Right lung (tissue), 2 donors: ENCODE measurements at regions not wholly inside any gene's neighbourhood (a gene's known extent, or its start where the extent isn't known, plus 50 kb on each side); places are given as distances from the start of the nearest gene placed in this dataset.
"Not testable (repeated sequence)": the region's sequence is repeated elsewhere in the genome, so short reads cannot be mapped to it uniquely, and the experiment has no call there.

Experiments used
- DNase-seq, 2 donors: peaks; one replicate each; pipeline ENCODE4 v3.0.0-alpha.2; 2013

- DNase-seq = no peak
Observed at GRCh38 chr4:161329852-161330251, 833.9 kb downstream of the FSTL5 start.

DNA sequence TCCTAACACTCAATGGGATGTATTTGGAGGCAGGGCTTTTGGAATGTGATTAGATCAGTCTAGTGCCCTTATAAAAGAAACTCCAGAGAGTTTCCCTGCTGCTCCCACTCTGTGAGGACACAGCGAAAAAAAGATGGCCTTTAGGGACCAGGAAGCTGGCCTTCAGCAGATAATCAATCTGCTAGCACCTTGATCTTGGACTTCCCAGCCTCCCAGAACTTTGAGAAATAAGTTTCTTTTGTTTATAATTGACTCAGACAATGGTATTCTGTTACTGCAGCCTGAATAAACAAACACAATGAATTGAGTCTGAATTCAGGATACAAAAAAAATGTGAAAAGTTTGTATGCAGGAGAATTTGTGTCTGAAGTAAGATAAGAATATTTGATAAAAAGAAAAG, 842.1 kb downstream of the FSTL5 start:
- no peak for DNase-seq

DNA sequence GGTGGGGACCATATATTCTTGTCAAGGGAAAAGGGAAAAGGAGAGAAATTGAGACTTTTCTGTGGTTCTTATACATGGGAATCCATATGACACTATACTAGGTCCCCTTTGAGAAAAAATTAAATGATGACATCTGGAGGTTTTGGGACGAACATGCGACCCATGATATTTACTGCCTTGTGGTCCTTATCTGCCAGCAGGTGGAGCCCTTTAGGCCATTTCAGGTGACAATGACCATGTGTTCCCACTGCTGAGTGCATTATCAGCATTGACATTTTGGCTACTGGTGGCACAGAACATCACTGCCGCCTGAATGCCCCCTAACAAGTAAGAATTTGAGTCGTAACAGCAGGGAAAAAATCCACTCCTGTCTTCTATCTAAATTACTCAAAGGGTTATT, 843.4 kb downstream of the FSTL5 start:
- DNase-seq = no peak

DNA sequence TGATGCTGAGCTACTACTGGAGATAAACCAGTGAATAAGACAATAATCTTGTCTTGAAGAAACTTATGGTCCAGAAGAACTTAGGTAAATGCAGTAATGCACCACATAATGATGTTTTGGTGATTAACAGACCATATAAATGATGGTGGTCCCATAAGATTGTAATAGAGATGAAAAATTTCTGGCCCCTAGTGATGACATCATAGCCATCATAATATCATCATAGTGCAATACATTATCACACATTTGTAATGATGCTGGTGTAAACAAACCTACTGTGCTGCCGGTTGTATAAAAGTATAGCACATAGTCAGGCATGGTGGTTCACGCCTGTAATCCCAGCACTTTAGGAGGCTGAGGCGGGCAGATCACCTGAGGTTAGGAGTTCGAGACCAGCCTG, 846.8 kb downstream of the FSTL5 start:
- no peak for DNase-seq

DNA sequence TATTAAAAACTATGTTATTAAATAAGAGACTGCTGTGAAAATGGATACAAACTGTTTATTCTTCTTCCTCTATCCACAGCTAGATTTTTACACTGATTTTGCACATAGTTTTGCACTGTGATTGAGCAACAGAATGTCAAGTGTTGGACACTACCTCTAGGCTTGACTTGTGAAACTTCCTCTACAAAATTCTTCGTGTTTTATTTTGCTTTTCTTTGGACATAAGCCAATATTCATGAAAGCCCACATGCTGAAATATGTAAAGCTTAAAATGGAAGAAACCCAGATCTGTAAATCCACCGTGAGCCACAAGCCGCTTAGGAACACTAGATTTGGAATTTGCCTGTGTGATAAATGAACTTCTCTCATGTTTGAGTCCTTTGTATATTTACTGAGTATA, 849.4 kb downstream of the FSTL5 start:
- no peak for DNase-seq

DNA sequence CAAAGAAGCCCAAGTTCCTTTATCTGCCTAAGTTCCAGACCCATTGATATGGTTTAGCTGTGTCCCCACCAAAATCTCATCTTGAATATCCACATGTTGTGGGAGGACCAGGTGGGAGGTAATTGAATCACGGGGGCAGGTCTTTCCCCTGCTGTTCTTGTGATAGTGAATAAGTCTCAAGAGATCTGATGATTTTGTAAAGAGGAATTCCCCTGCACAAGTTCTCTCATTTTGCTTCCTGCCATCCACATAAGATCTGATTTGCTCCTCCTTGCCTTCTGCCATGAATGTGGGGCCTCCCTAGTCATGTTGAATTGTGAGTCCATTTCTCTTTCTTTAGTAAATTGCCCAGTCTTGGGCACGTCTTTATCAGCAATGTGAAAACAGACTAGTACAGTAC, 860.2 kb downstream of the FSTL5 start:
- no peak for DNase-seq

DNA sequence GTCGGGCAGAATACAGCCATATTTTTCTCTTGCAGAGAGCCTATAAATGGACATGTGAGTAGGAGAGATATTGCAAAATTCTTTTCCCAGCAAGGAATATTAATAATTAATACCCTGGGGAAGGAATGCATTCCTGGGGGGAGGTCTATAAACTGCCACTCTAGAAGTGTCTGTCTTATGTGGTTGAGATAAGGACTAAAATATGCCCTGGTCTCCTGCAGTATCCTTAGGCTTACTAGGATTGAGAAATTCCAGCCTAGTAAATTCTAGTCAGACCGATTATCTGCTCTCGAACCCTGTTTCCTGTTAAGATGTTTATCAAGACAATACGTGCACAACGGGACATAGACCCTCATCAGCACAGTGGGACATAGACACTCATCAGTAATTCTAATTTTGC, 872.6 kb downstream of the FSTL5 start:
- no peak for DNase-seq

- DNase-seq = no peak
Observed at GRCh38 chr4:161287678-161288352, 876.0 kb downstream of the FSTL5 start.

DNA sequence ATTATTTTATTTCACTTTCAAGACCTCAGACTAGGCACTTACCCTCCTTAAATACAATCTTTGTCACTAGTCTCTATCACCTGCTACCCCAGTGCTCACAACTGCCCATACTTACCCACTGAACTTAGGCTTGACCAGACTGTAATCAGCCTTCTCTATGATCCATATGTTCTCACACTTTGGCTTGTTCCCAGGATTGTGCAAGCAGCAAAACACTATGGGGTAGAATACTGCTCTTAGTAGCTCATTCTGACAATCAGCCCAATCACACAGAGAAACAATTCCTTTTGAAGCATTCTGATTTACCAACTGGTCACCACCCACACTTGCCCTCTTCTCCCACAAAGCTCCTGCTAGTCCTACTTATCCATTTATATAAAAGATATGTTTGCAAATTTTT, 878.3 kb downstream of the FSTL5 start:
- peak; percentile 1 to 2 for DNase-seq

DNA sequence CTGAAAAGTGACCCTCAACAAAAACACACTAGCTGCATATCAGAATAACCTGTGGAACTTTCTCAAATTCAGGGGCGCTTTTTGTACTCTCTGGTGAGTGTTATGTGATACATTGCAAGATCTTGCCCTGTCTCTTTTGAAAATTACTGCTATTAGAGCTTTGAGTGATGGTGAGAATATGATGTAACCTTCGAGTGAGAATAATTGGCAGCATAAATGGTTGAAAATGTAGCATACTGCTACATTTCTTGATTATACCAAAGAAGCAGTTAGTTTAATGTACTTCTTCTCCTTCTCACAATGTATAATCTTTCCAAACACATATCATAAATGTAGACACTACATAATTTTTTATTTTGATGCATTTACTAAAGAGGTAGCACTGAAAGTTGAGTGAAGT, 882.9 kb downstream of the FSTL5 start:
- DNase-seq = no peak

GRCh38 chr4:161279095-161279494, 884.7 kb downstream of the FSTL5 start:
- DNase-seq = no peak

GRCh38 chr4:161277150-161277787, 886.5 kb downstream of the FSTL5 start:
- not testable (repeated sequence) for DNase-seq

GRCh38 chr4:161273607-161274006, 890.2 kb downstream of the FSTL5 start:
- no peak for DNase-seq

GRCh38 chr4:161260819-161261218, 903.0 kb downstream of the FSTL5 start:
- DNase-seq = no peak

DNA sequence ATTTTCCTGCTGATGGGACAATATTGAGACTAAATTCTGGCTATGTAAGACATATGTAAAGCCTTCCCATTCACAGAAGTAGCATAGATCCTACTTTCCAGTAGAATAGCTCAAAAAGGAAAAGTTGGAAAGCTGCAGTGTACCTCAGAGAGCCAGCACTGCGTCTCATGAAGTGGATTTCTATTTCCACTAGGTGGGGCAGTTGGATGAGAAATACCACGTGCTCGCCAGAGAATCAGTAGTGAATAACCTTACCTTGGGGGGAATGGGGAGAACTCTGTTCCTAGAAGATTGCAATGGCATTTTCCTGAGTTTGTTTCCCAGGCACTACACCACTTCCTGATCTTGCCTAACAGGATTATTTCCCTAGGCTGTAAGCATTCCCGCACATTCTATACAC, 907.1 kb downstream of the FSTL5 start:
- no peak for DNase-seq

DNA sequence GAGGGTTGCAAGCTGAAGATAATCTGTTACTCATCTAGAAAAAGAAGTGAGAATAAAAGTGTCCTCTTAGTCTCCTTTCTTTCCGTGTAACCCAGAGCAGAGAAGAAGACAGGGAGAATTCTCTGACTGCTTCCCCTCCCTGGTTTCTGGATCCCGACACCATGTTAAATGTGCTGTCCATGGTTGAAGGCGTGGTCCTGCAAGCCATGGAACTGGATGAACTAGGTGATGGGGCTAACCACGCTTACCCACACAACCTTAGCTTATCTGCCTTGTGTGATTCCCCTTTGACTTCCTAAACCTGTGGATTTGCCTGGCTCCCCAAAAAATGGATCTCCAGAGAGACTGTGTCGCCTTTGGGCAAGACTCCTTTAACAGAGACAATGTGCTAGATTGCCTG, 907.6 kb downstream of the FSTL5 start:
- no peak for DNase-seq

GRCh38 chr4:161254375-161254774, 909.4 kb downstream of the FSTL5 start:
- DNase-seq = no peak

GRCh38 chr4:161252520-161253141, 911.2 kb downstream of the FSTL5 start:
- DNase-seq = no peak

GRCh38 chr4:161249779-161250440, 913.9 kb downstream of the FSTL5 start:
- no peak for DNase-seq

- DNase-seq = no peak
Observed at GRCh38 chr4:161248880-161249279, 914.9 kb downstream of the FSTL5 start.

DNA sequence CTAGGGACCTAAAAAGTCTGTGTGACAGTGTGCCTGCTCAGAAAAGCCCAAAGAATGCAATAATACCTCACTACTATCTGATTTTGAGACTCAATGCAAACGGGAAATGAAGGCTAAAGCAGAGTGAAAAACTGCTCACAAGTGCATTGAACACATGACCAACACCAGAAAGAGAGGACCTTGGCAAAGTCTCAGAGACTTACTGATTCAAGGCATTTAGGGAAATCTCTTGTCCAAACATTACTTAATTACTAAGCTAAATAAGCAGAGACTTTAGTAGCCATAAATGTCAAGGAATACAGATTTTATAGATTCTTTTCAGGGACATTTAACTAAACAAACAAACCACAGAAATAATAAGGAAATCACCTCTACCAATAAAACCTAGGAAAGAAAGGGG, 916.0 kb downstream of the FSTL5 start:
- no peak for DNase-seq

DNA sequence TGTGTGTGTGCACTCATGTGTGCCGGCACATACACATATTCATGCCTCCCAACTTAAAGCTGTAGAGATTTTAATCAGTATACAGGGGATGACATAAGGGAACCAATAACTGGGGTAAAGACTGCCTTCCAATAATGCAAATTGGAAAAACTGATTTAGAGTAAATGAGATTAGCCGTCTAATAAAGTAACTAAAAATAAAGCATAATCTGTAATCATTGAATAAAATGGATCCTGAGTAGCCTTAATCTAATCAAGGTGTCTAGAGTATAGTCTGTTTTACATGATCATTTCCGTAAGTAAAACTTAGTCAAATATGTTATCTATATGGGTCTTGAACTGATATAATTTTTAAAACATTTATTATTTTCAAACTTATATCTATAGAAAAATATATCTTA, 925.8 kb downstream of the FSTL5 start:
- no peak for DNase-seq

DNA sequence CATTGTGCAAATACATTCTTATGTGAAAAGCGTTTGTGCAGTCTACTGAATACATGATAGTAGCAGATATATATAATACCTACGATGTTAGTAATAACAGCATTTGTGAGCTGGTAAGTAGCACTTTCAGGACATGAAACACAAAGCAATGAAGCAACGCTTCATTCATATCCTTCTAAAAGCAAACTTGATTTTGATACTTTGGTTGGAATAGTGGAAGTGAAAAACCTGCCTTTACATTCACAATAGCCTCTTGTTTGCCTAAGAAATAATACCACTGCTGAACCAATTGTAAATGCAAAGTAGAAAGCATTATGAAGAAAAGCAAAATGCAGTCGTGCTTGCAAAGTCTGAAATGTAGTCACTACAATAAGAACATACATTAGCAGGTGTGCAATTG, 926.3 kb downstream of the FSTL5 start:
- no peak for DNase-seq
